ENCODE measurements at regions not wholly inside any gene's neighbourhood (a gene's known extent, or its start where the extent isn't known, plus 50 kb on each side); places are given as distances from the start of the nearest gene placed in this dataset.

DNA sequence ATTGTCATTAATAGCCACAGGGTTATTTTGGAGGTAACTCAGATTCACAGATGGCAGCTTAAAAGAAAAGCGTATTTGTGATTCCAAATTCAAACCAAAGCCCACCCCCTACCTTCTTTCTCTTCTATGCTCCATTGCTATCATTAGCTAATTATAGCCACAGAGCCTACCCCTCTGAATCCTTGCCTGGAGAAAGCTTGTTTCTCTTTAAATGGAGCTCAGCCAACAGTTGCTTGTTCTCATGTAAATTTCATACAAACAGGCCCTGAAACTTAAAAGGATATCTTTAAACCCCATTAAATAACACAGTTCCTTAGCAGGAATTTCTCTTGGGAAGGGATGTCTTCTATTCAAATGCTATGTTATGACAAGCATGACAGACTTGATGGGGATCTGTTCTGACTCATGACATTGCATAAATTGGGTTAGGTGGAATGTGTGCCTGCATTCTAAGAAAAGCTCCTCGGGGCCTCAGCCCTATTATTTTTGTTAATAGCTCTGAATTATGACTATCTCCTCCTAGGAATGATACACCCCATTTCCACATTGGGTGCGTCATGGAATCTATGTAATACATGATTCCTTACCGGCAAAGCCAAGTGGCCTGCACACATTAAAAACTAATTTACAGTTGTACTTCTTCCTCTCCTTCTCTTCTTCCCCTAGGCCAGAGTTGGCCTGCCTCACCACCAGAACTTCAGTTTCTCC, 265.8 kb downstream of the TAFA4 start (continued):
- TF ChIP-seq RNF2 (IDR thresholded peaks at IDR 0.05; ENCODE audit: borderline replicate concordance, low read depth) (no peak), MAFK (IDR thresholded peaks at IDR 0.05; ENCODE audit: partially characterized antibody) (no peak)

DNA sequence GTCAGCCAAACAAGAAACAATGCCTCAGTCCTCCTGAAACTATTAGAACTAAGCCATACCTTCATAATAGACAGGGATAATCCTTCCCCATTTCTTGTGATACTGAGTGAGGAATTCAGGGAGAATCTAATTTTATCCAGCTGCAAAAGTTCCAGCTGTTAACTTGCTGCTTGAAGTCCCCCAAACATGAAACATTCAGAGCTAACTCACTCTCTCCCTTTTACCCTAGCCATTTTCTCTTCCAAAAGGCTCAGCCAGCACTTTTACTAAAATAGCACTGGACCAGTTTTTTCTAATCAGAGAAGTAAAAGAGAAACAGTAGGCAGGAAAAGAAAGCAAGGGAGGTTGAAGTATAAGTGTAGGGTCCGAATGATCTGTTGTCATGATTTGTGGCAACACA, 268.1 kb downstream of the TAFA4 start:
- DNase-seq (ENCODE audit: low read depth in 1 of 2, low spot score in 1 of 2), result no peak
- no peak overlapping the region for H3K4me2 ChIP-seq
- H3K27ac ChIP-seq, result no peak overlapping the region
- ChIA-PET CTCF (no interaction called here), POLR2A (no interaction called here)
- H3K4me3 ChIP-seq, result no peak overlapping the region
- no peaks in the 10 kb centered on the region for H3K4me1 ChIP-seq
- 0% methylated on average over 1 of the region's 1 CpG for WGBS (ENCODE audit: missing lambda C conversion rate)
- TF ChIP-seq FOSL2 (IDR thresholded peaks at IDR 0.05) (no peak), FOSL2 (CRISPR knock-in tag; IDR thresholded peaks at IDR 0.05) (no peak), NPAS2 (CRISPR knock-in tag; IDR thresholded peaks at IDR 0.05; ENCODE audit: borderline replicate concordance) (no peak), JUN (IDR thresholded peaks at IDR 0.05) (no peak), PHF8 (IDR thresholded peaks at IDR 0.05; ENCODE audit: borderline replicate concordance, low read depth) (no peak), MAZ (IDR thresholded peaks at IDR 0.05; ENCODE audit: borderline replicate concordance, low read depth, low read length) (no peak), KDM1A (IDR thresholded peaks at IDR 0.05; ENCODE audit: low read depth) (no peak), CHD4 (IDR thresholded peaks at IDR 0.05; ENCODE audit: borderline replicate concordance) (no peak), KDM5A (IDR thresholded peaks at IDR 0.05) (no peak), ATOH8 (CRISPR knock-in tag; IDR thresholded peaks at IDR 0.05; ENCODE audit: low read depth) (no peak)
- TF ChIP-seq, protein P1, sequence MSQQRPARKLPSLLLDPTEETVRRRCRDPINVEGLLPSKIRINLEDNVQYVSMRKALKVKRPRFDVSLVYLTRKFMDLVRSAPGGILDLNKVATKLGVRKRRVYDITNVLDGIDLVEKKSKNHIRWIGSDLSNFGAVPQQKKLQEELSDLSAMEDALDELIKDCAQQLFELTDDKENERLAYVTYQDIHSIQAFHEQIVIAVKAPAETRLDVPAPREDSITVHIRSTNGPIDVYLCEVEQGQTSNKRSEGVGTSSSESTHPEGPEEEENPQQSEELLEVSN (IDR thresholded peaks at IDR 0.05; ENCODE audit: borderline replicate concordance, low read depth), result no peak
- H3K9me3 ChIP-seq, result no peaks in the 10 kb centered on the region
- ATAC-seq, result no peak
- FAIRE-seq, result no peak

DNA sequence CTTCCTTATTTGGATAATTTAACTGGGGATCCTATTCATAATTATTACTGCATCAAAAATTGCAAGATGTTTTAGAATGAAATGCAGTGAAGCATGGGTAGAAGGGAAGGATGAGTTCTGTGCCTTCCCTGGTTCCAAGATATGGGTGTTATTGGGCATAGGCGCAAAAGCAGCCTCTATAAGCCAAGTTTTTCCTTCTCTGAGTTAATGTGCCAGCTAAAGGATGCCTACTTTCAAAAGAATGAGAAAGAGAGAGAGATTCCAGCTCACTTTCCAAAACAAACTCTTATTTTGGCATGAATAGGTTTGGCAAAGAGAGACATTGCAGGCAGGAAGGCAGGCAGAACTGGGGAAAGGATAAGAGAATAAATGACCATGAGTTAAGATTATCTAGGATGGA, 270.2 kb downstream of the TAFA4 start:
- no peak overlapping the region for H3K4me3 ChIP-seq
- POLR2A ChIA-PET, result no interaction called here
- 6% methylated on average over 1 of the region's 1 CpG for WGBS (ENCODE audit: missing lambda C conversion rate)

More for the DNA sequence above, 270.2 kb downstream of the TAFA4 start:
- no peak for TF ChIP-seq JUN (IDR thresholded peaks at IDR 0.05)
- no peak for TF ChIP-seq ZSCAN20 (CRISPR knock-in tag; IDR thresholded peaks at IDR 0.05)
- TF ChIP-seq TFCP2L1 (CRISPR knock-in tag; IDR thresholded peaks at IDR 0.05), result no peak
- TF ChIP-seq RFX5 (IDR thresholded peaks at IDR 0.05), result no peak
- TF ChIP-seq MAFK (IDR thresholded peaks at IDR 0.05; ENCODE audit: partially characterized antibody), result no peak
- TF ChIP-seq HOXB5 (CRISPR knock-in tag; IDR thresholded peaks at IDR 0.05), result no peak
- no peak for TF ChIP-seq HOXA7 (CRISPR knock-in tag; IDR thresholded peaks at IDR 0.05)
- no peak for TF ChIP-seq FOSL2 (IDR thresholded peaks at IDR 0.05)
- TF ChIP-seq FOSL2 (CRISPR knock-in tag; IDR thresholded peaks at IDR 0.05), result no peak
- TF ChIP-seq, protein P2, sequence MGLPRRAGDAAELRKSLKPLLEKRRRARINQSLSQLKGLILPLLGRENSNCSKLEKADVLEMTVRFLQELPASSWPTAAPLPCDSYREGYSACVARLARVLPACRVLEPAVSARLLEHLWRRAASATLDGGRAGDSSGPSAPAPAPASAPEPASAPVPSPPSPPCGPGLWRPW (IDR thresholded peaks at IDR 0.05), result no peak
- TF ChIP-seq CTCF (IDR thresholded peaks at IDR 0.05), result no peak
- no peak for TF ChIP-seq MAZ (IDR thresholded peaks at IDR 0.05; ENCODE audit: borderline replicate concordance, low read depth, low read length)
- no peak for DNase-seq (ENCODE audit: low read depth in 1 of 2, low spot score in 1 of 2)
- CTCF ChIA-PET, result no interaction called here
- H3K9me3 ChIP-seq, result no peaks in the 10 kb centered on the region
- no peak overlapping the region for H3K27ac ChIP-seq
- H3K4me1 ChIP-seq, result no peaks in the 10 kb centered on the region
- FAIRE-seq, result no peak
- ATAC-seq, result no peak
- H3K4me2 ChIP-seq, result no peak overlapping the region

Data from A549 (cell line).